Endothelial cell (in vitro differentiated cells): ENCODE measurements at regions not wholly inside any gene's neighbourhood (a gene's known extent, or its start where the extent isn't known, plus 50 kb on each side); places are given as distances from the start of the nearest gene placed in this dataset.

ENCODE experiments used
- DNase-seq: peaks from one replicate; pipeline ENCODE4 v3.0.0; 2021; ENCODE audit warnings: low spot score
- H3K27ac Mint-ChIP-seq: one replicate; pipeline ENCODE4 v1.8.0; 2021; ENCODE audit warnings: mixed read lengths, inconsistent platforms; ENCODE audit not compliant: unreplicated experiment
- H3K27me3 Mint-ChIP-seq: one replicate; pipeline ENCODE4 v1.8.0; 2021; ENCODE audit warnings: mild to moderate bottlenecking, moderate library complexity, mixed read lengths, inconsistent platforms; ENCODE audit not compliant: unreplicated experiment
- H3K36me3 Mint-ChIP-seq: one replicate; pipeline ENCODE4 v1.8.0; 2021; ENCODE audit warnings: mild to moderate bottlenecking, low read depth, mixed read lengths, inconsistent platforms; ENCODE audit not compliant: unreplicated experiment
- H3K4me1 Mint-ChIP-seq: one replicate; pipeline ENCODE4 v1.8.0; 2021; ENCODE audit warnings: mild to moderate bottlenecking, mixed read lengths, inconsistent platforms; ENCODE audit not compliant: unreplicated experiment
- H3K4me3 Mint-ChIP-seq: one replicate; pipeline ENCODE4 v1.8.0; 2021; ENCODE audit warnings: mild to moderate bottlenecking, mixed read lengths, inconsistent platforms; ENCODE audit not compliant: unreplicated experiment
- H3K9me3 Mint-ChIP-seq: one replicate; pipeline ENCODE4 v1.8.0; 2021; ENCODE audit warnings: mixed read lengths, inconsistent platforms; ENCODE audit not compliant: unreplicated experiment
- TF ChIP-seq, protein P1 (sequence below): fragments of 200-600 bp; sonication (generic); IDR thresholded peaks from one replicate; pipeline ENCODE4 v1.5.0; 2021; ENCODE audit warnings: antibody characterized with exemption; ENCODE audit not compliant: unreplicated experiment

DNA sequence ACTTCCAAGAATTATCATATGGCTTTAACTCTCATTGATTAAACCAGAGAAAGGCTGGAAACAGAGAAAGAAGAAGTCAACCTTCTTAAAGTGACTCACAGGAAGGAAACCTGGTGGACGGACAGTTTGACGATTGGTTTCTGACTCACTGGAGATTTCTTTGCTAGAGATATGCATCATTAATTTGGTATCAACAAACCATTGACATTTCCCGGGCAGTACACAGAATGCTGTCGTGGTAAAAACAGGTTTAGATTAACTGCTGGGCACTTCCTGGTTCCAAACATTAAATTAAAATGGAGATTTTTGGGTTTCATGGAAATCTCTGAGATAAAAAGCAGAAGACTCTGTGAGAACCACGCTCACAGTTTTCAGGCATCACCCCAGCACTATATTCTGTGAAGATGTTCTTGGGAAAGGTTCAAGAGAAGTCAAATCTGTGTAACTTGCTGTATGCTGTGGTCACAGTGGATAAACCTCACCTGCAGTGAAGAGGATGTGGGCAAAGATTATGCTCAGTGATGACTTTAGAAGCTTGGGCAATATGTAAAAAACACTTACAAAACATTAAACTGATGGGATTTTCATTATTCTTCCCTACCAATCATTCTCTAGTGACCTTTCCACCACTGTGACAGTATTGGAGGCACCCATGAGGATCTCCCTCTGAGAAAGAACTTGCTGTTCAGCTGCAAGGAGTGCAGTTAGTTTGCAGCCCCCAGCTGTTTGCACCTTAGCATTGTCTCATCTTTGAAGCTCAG, 61.1 kb upstream of the CD44 start:
- no peak for DNase-seq
- Mint-ChIP-seq H3K27me3 (peaks cover 4% of the 10 kb centered on the region), H3K27ac (peak overlapping the region; percentile 20), H3K4me3 (no peak overlapping the region), H3K36me3 (peaks cover 7% of the 10 kb centered on the region), H3K4me1 (peaks cover 19% of the 10 kb centered on the region), H3K9me3 (no peaks in the 10 kb centered on the region)
- TF ChIP-seq, protein P1, sequence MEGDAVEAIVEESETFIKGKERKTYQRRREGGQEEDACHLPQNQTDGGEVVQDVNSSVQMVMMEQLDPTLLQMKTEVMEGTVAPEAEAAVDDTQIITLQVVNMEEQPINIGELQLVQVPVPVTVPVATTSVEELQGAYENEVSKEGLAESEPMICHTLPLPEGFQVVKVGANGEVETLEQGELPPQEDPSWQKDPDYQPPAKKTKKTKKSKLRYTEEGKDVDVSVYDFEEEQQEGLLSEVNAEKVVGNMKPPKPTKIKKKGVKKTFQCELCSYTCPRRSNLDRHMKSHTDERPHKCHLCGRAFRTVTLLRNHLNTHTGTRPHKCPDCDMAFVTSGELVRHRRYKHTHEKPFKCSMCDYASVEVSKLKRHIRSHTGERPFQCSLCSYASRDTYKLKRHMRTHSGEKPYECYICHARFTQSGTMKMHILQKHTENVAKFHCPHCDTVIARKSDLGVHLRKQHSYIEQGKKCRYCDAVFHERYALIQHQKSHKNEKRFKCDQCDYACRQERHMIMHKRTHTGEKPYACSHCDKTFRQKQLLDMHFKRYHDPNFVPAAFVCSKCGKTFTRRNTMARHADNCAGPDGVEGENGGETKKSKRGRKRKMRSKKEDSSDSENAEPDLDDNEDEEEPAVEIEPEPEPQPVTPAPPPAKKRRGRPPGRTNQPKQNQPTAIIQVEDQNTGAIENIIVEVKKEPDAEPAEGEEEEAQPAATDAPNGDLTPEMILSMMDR = no peak

DNA sequence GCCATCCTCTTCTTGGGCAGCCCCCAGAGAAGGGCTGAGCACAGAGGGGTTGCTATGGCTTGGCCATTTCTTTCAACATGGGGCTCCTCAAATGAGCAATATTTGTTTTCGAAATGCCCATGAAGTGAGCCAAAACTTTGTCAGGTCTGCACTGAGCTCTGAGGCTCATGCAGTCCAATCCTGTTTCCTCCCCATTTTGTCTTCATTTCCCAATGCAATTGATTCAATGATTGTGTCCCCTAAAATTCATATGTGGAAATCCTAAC, 60.6 kb upstream of the CD44 start:
- no peak for DNase-seq
- TF ChIP-seq, protein P1 = no peak
- no peak overlapping the region for H3K27ac Mint-ChIP-seq
- H3K4me3 Mint-ChIP-seq = no peak overlapping the region
- H3K27me3 Mint-ChIP-seq = peaks cover 4% of the 10 kb centered on the region
- no peaks in the 10 kb centered on the region for H3K9me3 Mint-ChIP-seq
- H3K36me3 Mint-ChIP-seq = peaks cover 7% of the 10 kb centered on the region
- H3K4me1 Mint-ChIP-seq = peaks cover 19% of the 10 kb centered on the region

- DNase-seq = no peak
- peaks cover 7% of the 10 kb centered on the region for H3K36me3 Mint-ChIP-seq
- no peak overlapping the region for H3K27ac Mint-ChIP-seq
- H3K9me3 Mint-ChIP-seq = no peaks in the 10 kb centered on the region
- peaks cover 4% of the 10 kb centered on the region for H3K27me3 Mint-ChIP-seq
- H3K4me1 Mint-ChIP-seq = peaks cover 19% of the 10 kb centered on the region
- no peak overlapping the region for H3K4me3 Mint-ChIP-seq
- TF ChIP-seq, protein P1 = no peak
These were observed 59.4 kb upstream of the CD44 start for GRCh38 chr11:35079611-35080010.

- Mint-ChIP-seq H3K9me3 (no peaks in the 10 kb centered on the region), H3K4me1 (peaks cover 10% of the 10 kb centered on the region), H3K36me3 (peaks cover 7% of the 10 kb centered on the region), H3K27ac (no peak overlapping the region), H3K4me3 (no peak overlapping the region), H3K27me3 (peaks cover 3% of the 10 kb centered on the region)
- TF ChIP-seq, protein P1 = no peak
- DNase-seq = no peak
These were observed 56.4 kb upstream of the CD44 start for GRCh38 chr11:35082321-35083180.

- Mint-ChIP-seq H3K4me1 (peaks cover 13% of the 10 kb centered on the region), H3K27me3 (peaks cover 2% of the 10 kb centered on the region), H3K9me3 (no peaks in the 10 kb centered on the region), H3K36me3 (peaks cover 7% of the 10 kb centered on the region), H3K4me3 (no peak overlapping the region), H3K27ac (no peak overlapping the region)
- TF ChIP-seq, protein P1 = no peak
- no peak for DNase-seq
These were observed 55.9 kb upstream of the CD44 start for GRCh38 chr11:35083181-35083430.
